Mammary epithelial cell (primary cell): ENCODE measurements at regions not wholly inside any gene's neighbourhood (a gene's known extent, or its start where the extent isn't known, plus 50 kb on each side); places are given as distances from the start of the nearest gene placed in this dataset.

Experiments used
- CTCF ChIP-seq, 2 donors: IDR thresholded peaks in 1 of 2; conservative IDR thresholded peaks in 1 of 2; 2 replicates each; pipeline ENCODE4 v1.5.1; 2011 to 2012; ENCODE audit warnings: inconsistent platforms in 2 of 2, low read length in 2 of 2, mild to moderate bottlenecking in 2 of 2, control low read depth in 1 of 2, low read depth in 1 of 2; ENCODE audit not compliant: insufficient read depth in 1 of 2; ENCODE audit errors: extremely low read depth in 1 of 2
- EZH2 ChIP-seq: IDR thresholded peaks from 2 replicates; pipeline ENCODE4 v1.6.1; 2012; ENCODE audit warnings: low read length, inconsistent platforms, borderline replicate concordance

- TF ChIP-seq EZH2 = no peak
- TF ChIP-seq CTCF (conservative IDR thresholded peaks at IDR 0.05 in 1 of 2, IDR thresholded peaks at IDR 0.05 in 1 of 2; ENCODE audit: extremely low read depth in 1 of 2, insufficient read depth in 1 of 2, low read depth in 1 of 2, low read length in 2 of 2) = peak; percentile 3 to 26
Measured at GRCh38 chr6:17012421-17013225, 89.2 kb upstream of the STMND1 start.
